Subcutaneous abdominal adipose tissue (tissue), 5 donors: ENCODE measurements at regions not wholly inside any gene's neighbourhood (a gene's known extent, or its start where the extent isn't known, plus 50 kb on each side); places are given as distances from the start of the nearest gene placed in this dataset.
"Not testable (repeated sequence)": the region's sequence is repeated elsewhere in the genome, so short reads cannot be mapped to it uniquely, and the experiment has no call there.

ENCODE experiments used
- H3K27ac ChIP-seq: one replicate; pipeline ENCODE4 v1.7.0; 2013; ENCODE audit warnings: low read depth, mild to moderate bottlenecking, inconsistent platforms, low read length, moderate library complexity
- H3K27me3 ChIP-seq, 5 donors: one replicate each; pipeline ENCODE4 v1.7.0; 2013; ENCODE audit warnings: low read length in 5 of 5, inconsistent platforms in 1 of 5; ENCODE audit not compliant: control insufficient read depth in 5 of 5, insufficient read depth in 4 of 5
- H3K36me3 ChIP-seq, 5 donors: one replicate each; pipeline ENCODE4 v1.7.0; 2013; ENCODE audit warnings: low read length in 5 of 5; ENCODE audit not compliant: control insufficient read depth in 5 of 5, insufficient read depth in 5 of 5
- H3K4me1 ChIP-seq, 5 donors: one replicate each; pipeline ENCODE4 v1.7.0; 2013; ENCODE audit warnings: low read length in 5 of 5, mild to moderate bottlenecking in 3 of 5, moderate library complexity in 1 of 5; ENCODE audit not compliant: control insufficient read depth in 5 of 5, insufficient read depth in 5 of 5
- H3K4me3 ChIP-seq, 5 donors: one replicate each; pipeline ENCODE4 v1.7.0; 2013; ENCODE audit warnings: low read length in 5 of 5, low read depth in 1 of 5
- H3K9ac ChIP-seq, 5 donors: one replicate each; pipeline ENCODE4 v1.7.0; 2013; ENCODE audit warnings: low read length in 5 of 5, mild to moderate bottlenecking in 4 of 5, moderate library complexity in 3 of 5
- H3K9me3 ChIP-seq, 5 donors: one replicate each; pipeline ENCODE4 v1.7.0; 2013; ENCODE audit warnings: low read length in 5 of 5; ENCODE audit not compliant: control insufficient read depth in 5 of 5
- donor health status: healthy.
- donor health status: healthy.
- donor health status: healthy.
- donor health status: healthy.
- donor health status: healthy.

DNA sequence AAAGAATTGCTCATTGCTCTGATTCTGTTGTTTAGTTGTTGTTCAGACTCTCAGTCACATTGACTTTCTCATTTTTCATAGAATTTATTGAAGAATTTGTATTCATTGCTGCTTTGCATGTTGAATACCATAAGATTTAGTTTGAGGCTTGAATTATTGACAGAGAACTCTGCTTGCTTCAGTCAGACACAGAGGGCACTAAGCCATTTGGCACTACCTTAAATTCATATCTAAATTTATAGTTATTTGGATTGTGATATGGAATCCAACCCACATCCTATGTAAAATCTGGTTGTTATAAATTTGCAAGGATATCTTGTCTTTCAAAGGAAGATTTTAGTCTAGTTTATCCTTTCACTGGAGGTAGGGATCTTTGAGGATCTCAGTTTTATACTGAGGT is 1748.6 kb downstream of the BRINP3 start:
- Histone ChIP-seq H3K27me3 (no peaks in the 10 kb centered on the region), H3K9me3 (peaks cover 0 to 3% (median 0%) of the 10 kb centered on the region in 5 donors), H3K36me3 (no peaks in the 10 kb centered on the region), H3K9ac (no peak overlapping the region), H3K27ac (no peak overlapping the region), H3K4me3 (no peak overlapping the region), H3K4me1 (no peaks in the 10 kb centered on the region)

GRCh38 chr1:188735567-188735966 is 1742.1 kb downstream of the BRINP3 start:
- Histone ChIP-seq H3K36me3 (no peaks in the 10 kb centered on the region), H3K4me3 (no peak overlapping the region), H3K9ac (no peak overlapping the region), H3K27me3 (no peaks in the 10 kb centered on the region), H3K9me3 (peaks cover 0 to 3% (median 0%) of the 10 kb centered on the region in 5 donors), H3K4me1 (no peaks in the 10 kb centered on the region), H3K27ac (no peak overlapping the region)

- peaks cover 0 to 11% (median 3%) of the 10 kb centered on the region in 5 donors for H3K9me3 ChIP-seq
- not testable (repeated sequence) for H3K36me3 ChIP-seq, H3K9ac ChIP-seq, H3K27ac ChIP-seq, H3K4me3 ChIP-seq, H3K4me1 ChIP-seq, H3K27me3 ChIP-seq
These were observed 1728.4 kb downstream of the BRINP3 start for GRCh38 chr1:188749275-188749674.

- not testable (repeated sequence) for H3K36me3 ChIP-seq, H3K4me3 ChIP-seq, H3K4me1 ChIP-seq
These were observed 1725.6 kb downstream of the BRINP3 start for GRCh38 chr1:188752027-188752426.

DNA sequence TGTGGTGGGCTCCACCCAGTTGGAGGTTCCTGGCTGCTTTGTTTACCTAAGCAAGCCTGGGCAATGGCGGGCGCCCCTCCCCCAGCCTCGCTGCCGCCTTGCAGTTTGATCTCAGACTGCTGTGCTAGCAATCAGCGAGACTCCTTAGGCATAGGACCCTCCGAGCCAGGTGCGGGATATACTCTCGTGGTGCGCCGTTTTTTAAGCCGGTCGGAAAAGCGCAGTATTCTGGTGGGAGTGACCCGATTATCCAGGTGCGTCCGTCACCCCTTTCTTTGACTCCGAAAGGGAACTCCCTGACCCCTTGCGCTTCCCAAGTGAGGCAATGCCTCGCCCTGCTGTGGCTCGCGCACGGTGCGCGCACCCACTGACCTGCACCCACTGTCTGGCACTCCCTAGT is 1719.9 kb downstream of the BRINP3 start:
- not testable (repeated sequence) for H3K36me3 ChIP-seq, H3K9ac ChIP-seq, H3K27me3 ChIP-seq, H3K27ac ChIP-seq, H3K4me1 ChIP-seq, H3K4me3 ChIP-seq, H3K9me3 ChIP-seq

More at GRCh38 chr1:188752027-188752426, 1725.6 kb downstream of the BRINP3 start:
- not testable (repeated sequence) for H3K9ac ChIP-seq, H3K27me3 ChIP-seq, H3K27ac ChIP-seq
- H3K9me3 ChIP-seq, result peaks cover 0 to 11% (median 3%) of the 10 kb centered on the region in 5 donors

GRCh38 chr1:188761226-188761625 is 1716.4 kb downstream of the BRINP3 start:
- H3K27me3 ChIP-seq, result no peaks in the 10 kb centered on the region
- no peaks in the 10 kb centered on the region for H3K9me3 ChIP-seq
- no peak overlapping the region for H3K4me3 ChIP-seq
- no peaks in the 10 kb centered on the region for H3K4me1 ChIP-seq
- H3K27ac ChIP-seq, result no peak overlapping the region
- H3K36me3 ChIP-seq, result no peaks in the 10 kb centered on the region
- H3K9ac ChIP-seq, result no peak overlapping the region

GRCh38 chr1:188762166-188762743 is 1715.4 kb downstream of the BRINP3 start:
- Histone ChIP-seq H3K27me3 (no peaks in the 10 kb centered on the region), H3K27ac (no peak overlapping the region), H3K4me3 (no peak overlapping the region), H3K9me3 (no peaks in the 10 kb centered on the region), H3K4me1 (no peaks in the 10 kb centered on the region), H3K36me3 (no peaks in the 10 kb centered on the region), H3K9ac (no peak overlapping the region)

GRCh38 chr1:188763541-188763940 is 1714.1 kb downstream of the BRINP3 start:
- H3K9me3 ChIP-seq, result peaks cover 0 to 2% (median 0%) of the 10 kb centered on the region in 5 donors
- H3K4me1 ChIP-seq, result no peaks in the 10 kb centered on the region
- no peaks in the 10 kb centered on the region for H3K27me3 ChIP-seq
- H3K27ac ChIP-seq, result no peak overlapping the region
- H3K9ac ChIP-seq, result no peak overlapping the region
- no peaks in the 10 kb centered on the region for H3K36me3 ChIP-seq
- no peak overlapping the region for H3K4me3 ChIP-seq

- H3K9ac ChIP-seq, result no peak overlapping the region
- H3K9me3 ChIP-seq, result peaks cover 0 to 6% (median 0%) of the 10 kb centered on the region in 5 donors
- no peaks in the 10 kb centered on the region for H3K36me3 ChIP-seq
- no peaks in the 10 kb centered on the region for H3K4me1 ChIP-seq
- no peak overlapping the region for H3K27ac ChIP-seq
- H3K27me3 ChIP-seq, result no peaks in the 10 kb centered on the region
- H3K4me3 ChIP-seq, result no peak overlapping the region
These were observed 1708.5 kb downstream of the BRINP3 start for GRCh38 chr1:188769181-188769580.

- Histone ChIP-seq H3K9me3 (peaks cover 0 to 6% (median 2%) of the 10 kb centered on the region in 5 donors), H3K27me3 (no peaks in the 10 kb centered on the region), H3K9ac (no peak overlapping the region), H3K4me1 (no peaks in the 10 kb centered on the region), H3K27ac (no peak overlapping the region), H3K36me3 (no peaks in the 10 kb centered on the region), H3K4me3 (no peak overlapping the region)
These were observed 1707.7 kb downstream of the BRINP3 start for GRCh38 chr1:188769936-188770335.

- no peak overlapping the region for H3K9ac ChIP-seq
- no peak overlapping the region for H3K4me3 ChIP-seq
- no peaks in the 10 kb centered on the region for H3K36me3 ChIP-seq
- H3K27me3 ChIP-seq, result no peaks in the 10 kb centered on the region
- H3K9me3 ChIP-seq, result peaks cover 0 to 12% (median 0%) of the 10 kb centered on the region in 5 donors
- H3K27ac ChIP-seq, result no peak overlapping the region
- H3K4me1 ChIP-seq, result no peaks in the 10 kb centered on the region
These were observed 1699.1 kb downstream of the BRINP3 start for GRCh38 chr1:188778578-188778977.
